ENCODE measurements at regions not wholly inside any gene's neighbourhood (a gene's known extent, or its start where the extent isn't known, plus 50 kb on each side); places are given as distances from the start of the nearest gene placed in this dataset.
A peak's percentile ranks its signal among the peaks of the same experiment; 100 is the strongest.

DNA sequence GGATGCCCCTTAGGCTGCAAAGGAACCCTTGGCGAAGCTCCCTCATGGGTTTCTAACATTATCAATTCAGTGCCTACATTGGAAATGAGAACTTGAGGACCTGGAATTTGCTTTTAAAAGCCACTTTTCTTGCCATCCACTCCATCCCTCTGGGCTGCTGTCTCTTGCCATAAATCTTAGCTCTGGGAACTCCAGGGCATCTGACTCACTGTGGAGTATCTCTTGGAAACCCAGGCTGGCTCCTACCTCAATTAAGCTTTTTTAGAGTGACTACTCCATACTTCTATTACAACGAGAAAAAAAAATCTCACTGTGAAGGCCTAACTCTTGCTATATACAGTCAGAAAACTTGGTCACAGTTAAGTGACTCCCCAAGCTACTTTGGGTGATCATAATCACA lies 227.2 kb upstream of the SETBP1 start:
- H3K36me3 ChIP-seq (ENCODE audit: control insufficient read depth, insufficient read depth, low read length) = no peaks in the 10 kb centered on the region
- H3K27ac ChIP-seq (ENCODE audit: low read depth, low read length) = no peak overlapping the region
- WGBS, 2 experiments (ENCODE audit: insufficient coverage in 1 of 2, insufficient read length in 1 of 2) = 94 to 96% methylated on average over 2 of the region's 2 CpGs
- H3K9ac ChIP-seq (ENCODE audit: extremely low read depth, low read length, poor library complexity, severe bottlenecking) = no peak overlapping the region
- H3K36me3 Mint-ChIP-seq (ENCODE audit: low read depth) = no peaks in the 10 kb centered on the region
- H3K4me1 Mint-ChIP-seq = no peaks in the 10 kb centered on the region
- no peak for DNase-seq
- no peak overlapping the region for H3K27ac Mint-ChIP-seq
- no peak overlapping the region for H3K4me3 ChIP-seq (ENCODE audit: low read length)
- no peaks in the 10 kb centered on the region for H3K27me3 ChIP-seq (ENCODE audit: control insufficient read depth, insufficient read depth, low read length, poor library complexity, severe bottlenecking)
- no peaks in the 10 kb centered on the region for H3K9me3 ChIP-seq (ENCODE audit: control insufficient read depth, low read length)
- no peaks in the 10 kb centered on the region for H3K4me1 ChIP-seq (ENCODE audit: control insufficient read depth, insufficient read depth, low read length)
- no peaks in the 10 kb centered on the region for H3K9me3 Mint-ChIP-seq
- no peak overlapping the region for H3K4me3 Mint-ChIP-seq
- H3K27me3 Mint-ChIP-seq (ENCODE audit: insufficient read depth) = no peaks in the 10 kb centered on the region
- TF ChIP-seq, protein P1, sequence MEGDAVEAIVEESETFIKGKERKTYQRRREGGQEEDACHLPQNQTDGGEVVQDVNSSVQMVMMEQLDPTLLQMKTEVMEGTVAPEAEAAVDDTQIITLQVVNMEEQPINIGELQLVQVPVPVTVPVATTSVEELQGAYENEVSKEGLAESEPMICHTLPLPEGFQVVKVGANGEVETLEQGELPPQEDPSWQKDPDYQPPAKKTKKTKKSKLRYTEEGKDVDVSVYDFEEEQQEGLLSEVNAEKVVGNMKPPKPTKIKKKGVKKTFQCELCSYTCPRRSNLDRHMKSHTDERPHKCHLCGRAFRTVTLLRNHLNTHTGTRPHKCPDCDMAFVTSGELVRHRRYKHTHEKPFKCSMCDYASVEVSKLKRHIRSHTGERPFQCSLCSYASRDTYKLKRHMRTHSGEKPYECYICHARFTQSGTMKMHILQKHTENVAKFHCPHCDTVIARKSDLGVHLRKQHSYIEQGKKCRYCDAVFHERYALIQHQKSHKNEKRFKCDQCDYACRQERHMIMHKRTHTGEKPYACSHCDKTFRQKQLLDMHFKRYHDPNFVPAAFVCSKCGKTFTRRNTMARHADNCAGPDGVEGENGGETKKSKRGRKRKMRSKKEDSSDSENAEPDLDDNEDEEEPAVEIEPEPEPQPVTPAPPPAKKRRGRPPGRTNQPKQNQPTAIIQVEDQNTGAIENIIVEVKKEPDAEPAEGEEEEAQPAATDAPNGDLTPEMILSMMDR (conservative IDR thresholded peaks at IDR 0.05) = no peak

DNA sequence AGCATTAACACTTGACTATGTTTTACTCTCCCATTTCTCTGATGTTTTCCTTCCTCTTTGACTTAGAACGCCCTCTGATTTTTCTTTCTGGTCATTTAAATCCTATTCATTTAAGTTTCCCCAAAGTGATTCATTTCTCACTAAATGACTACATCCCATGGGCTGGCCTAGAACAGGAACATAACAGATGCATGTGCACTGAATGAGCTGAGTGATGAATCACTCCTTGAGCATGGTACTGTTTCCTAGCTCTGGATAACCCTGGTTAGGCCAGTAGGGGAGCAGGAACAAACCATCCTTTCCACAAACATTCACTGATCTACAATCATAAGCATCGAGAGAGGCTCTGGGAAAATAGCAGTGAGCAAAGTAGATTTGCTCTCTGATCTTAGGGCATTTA lies 221.9 kb upstream of the SETBP1 start:
- Histone ChIP-seq H3K27ac (ENCODE audit: low read depth, low read length) (no peak overlapping the region), H3K36me3 (ENCODE audit: control insufficient read depth, insufficient read depth, low read length) (no peaks in the 10 kb centered on the region), H3K4me3 (ENCODE audit: low read length) (no peak overlapping the region), H3K4me1 (ENCODE audit: control insufficient read depth, insufficient read depth, low read length) (no peaks in the 10 kb centered on the region), H3K9me3 (ENCODE audit: control insufficient read depth, low read length) (no peaks in the 10 kb centered on the region), H3K27me3 (ENCODE audit: control insufficient read depth, insufficient read depth, low read length, poor library complexity, severe bottlenecking) (peaks cover 4% of the 10 kb centered on the region), H3K9ac (ENCODE audit: extremely low read depth, low read length, poor library complexity, severe bottlenecking) (no peak overlapping the region)
- Mint-ChIP-seq H3K36me3 (ENCODE audit: low read depth) (no peaks in the 10 kb centered on the region), H3K27ac (no peak overlapping the region), H3K27me3 (ENCODE audit: insufficient read depth) (peaks cover 5% of the 10 kb centered on the region), H3K4me1 (no peaks in the 10 kb centered on the region), H3K9me3 (no peaks in the 10 kb centered on the region), H3K4me3 (no peak overlapping the region)
- DNase-seq = no peak
- WGBS, 2 experiments (ENCODE audit: insufficient coverage in 1 of 2, insufficient read length in 1 of 2) = 82 to 88% methylated on average over 1 of the region's 2 CpGs
- TF ChIP-seq, protein P1 (conservative IDR thresholded peaks at IDR 0.05) = peak; percentile 23

DNA sequence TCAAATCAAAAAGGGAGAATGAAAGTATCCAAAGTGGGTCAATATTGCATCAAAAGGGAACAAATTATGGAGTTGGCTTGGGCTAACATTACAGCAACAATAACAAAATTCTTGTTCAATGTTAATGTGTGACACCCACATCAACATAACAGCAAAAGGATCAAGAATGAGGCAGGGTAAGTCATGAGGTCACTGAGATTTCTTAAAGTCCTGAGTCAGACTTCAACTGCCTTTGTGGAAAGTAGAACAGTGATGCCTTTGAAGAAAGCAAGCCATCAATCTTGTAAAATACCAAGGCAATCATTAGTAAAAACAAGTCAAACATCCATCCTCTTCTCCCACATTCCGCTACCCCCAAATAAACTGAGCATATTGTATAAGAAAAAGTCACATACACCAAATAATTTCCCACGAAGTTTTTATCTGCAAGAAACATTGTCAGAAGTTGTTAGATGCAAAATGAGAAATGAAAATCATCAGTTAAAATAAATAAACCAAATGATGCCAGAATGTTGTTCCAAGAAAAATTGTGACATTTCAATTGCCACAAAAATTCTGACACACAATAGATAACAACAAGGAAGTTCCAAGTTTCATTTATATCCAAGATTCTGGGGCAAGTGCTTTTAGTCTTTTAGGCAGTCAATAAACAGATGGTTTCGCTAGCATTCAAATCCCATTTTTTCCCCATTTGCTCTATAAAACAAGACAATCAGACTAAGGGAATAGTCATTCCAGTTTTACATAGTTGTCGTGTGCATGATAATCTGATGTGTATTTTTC lies 216.1 kb upstream of the SETBP1 start:
- H3K27me3 Mint-ChIP-seq (ENCODE audit: insufficient read depth) = peaks cover 5% of the 10 kb centered on the region
- Histone ChIP-seq H3K27me3 (ENCODE audit: control insufficient read depth, insufficient read depth, low read length, poor library complexity, severe bottlenecking) (peaks cover 4% of the 10 kb centered on the region), H3K4me1 (ENCODE audit: control insufficient read depth, insufficient read depth, low read length) (no peaks in the 10 kb centered on the region), H3K27ac (ENCODE audit: low read depth, low read length) (peak overlapping the region; percentile 86), H3K4me3 (ENCODE audit: low read length) (no peak overlapping the region), H3K9me3 (ENCODE audit: control insufficient read depth, low read length) (no peaks in the 10 kb centered on the region), H3K9ac (ENCODE audit: extremely low read depth, low read length, poor library complexity, severe bottlenecking) (no peak overlapping the region), H3K36me3 (ENCODE audit: control insufficient read depth, insufficient read depth, low read length) (no peaks in the 10 kb centered on the region)
- no peak overlapping the region for H3K27ac Mint-ChIP-seq
- no peaks in the 10 kb centered on the region for H3K4me1 Mint-ChIP-seq
- TF ChIP-seq, protein P1 (conservative IDR thresholded peaks at IDR 0.05) = no peak
- no peaks in the 10 kb centered on the region for H3K9me3 Mint-ChIP-seq
- no peak overlapping the region for H3K4me3 Mint-ChIP-seq
- H3K36me3 Mint-ChIP-seq (ENCODE audit: low read depth) = no peaks in the 10 kb centered on the region
- WGBS, 2 experiments (ENCODE audit: insufficient coverage in 1 of 2, insufficient read length in 1 of 2) = 89% methylated on average over 4 of the region's 4 CpGs; no CpG with 5 or more reads in 1 of the 2 experiments
- no peak for DNase-seq

All from endodermal cell (in vitro differentiated cells).